GM19455 (cell line): ENCODE measurements at regions not wholly inside any gene's neighbourhood (a gene's known extent, or its start where the extent isn't known, plus 50 kb on each side); places are given as distances from the start of the nearest gene placed in this dataset.
"Not testable (repeated sequence)": the region's sequence is repeated elsewhere in the genome, so short reads cannot be mapped to it uniquely, and the experiment has no call there.

Source experiments
- ATAC-seq: cut with Tn5 transposase; IDR thresholded peaks from one replicate; pipeline ENCODE4 v1.9.1; 2021; ENCODE audit not compliant: unreplicated experiment

- no peak for ATAC-seq
Measured at GRCh38 chr12:126218697-126219096, 1153.5 kb downstream of the AACS start.

- ATAC-seq, result no peak
Measured at GRCh38 chr12:126219139-126219538, 1153.9 kb downstream of the AACS start.

- no peak for ATAC-seq
Measured at GRCh38 chr12:126219654-126220279, 1154.5 kb downstream of the AACS start.

- ATAC-seq, result no peak
Measured at GRCh38 chr12:126224032-126224431, 1158.8 kb downstream of the AACS start.

GRCh38 chr12:126228936-126229335 lies 1163.7 kb downstream of the AACS start:
- ATAC-seq, result no peak

- no peak for ATAC-seq
Measured at GRCh38 chr12:126232711-126233110, 1167.5 kb downstream of the AACS start.

GRCh38 chr12:126233625-126234024 lies 1168.4 kb downstream of the AACS start:
- no peak for ATAC-seq

GRCh38 chr12:126243814-126244440 lies 1178.7 kb downstream of the AACS start:
- no peak for ATAC-seq

GRCh38 chr12:126247936-126248335 lies 1182.7 kb downstream of the AACS start:
- ATAC-seq, result no peak

GRCh38 chr12:126248871-126249403 lies 1183.7 kb downstream of the AACS start:
- no peak for ATAC-seq

GRCh38 chr12:126258190-126258589 lies 1193.0 kb downstream of the AACS start:
- ATAC-seq, result no peak

GRCh38 chr12:126262829-126263228 lies 1197.6 kb downstream of the AACS start:
- ATAC-seq, result no peak

- no peak for ATAC-seq
Measured at GRCh38 chr12:126268222-126268621, 1203.0 kb downstream of the AACS start.

- ATAC-seq, result no peak
Measured at GRCh38 chr12:126271159-126271558, 1205.9 kb downstream of the AACS start.

GRCh38 chr12:126282691-126283090 lies 1217.5 kb downstream of the AACS start:
- no peak for ATAC-seq

- ATAC-seq, result no peak
Measured at GRCh38 chr12:126286203-126286602, 1221.0 kb downstream of the AACS start.

- ATAC-seq, result no peak
Measured at GRCh38 chr12:126290456-126290855, 1225.2 kb downstream of the AACS start.

GRCh38 chr12:126291987-126292386 lies 1226.8 kb downstream of the AACS start:
- ATAC-seq, result not testable (repeated sequence)

- ATAC-seq, result no peak
Measured at GRCh38 chr12:126295652-126296051, 1230.4 kb downstream of the AACS start.

GRCh38 chr12:126309278-126309677 lies 1244.0 kb downstream of the AACS start:
- ATAC-seq, result no peak

GRCh38 chr12:126312457-126312856 lies 1247.2 kb downstream of the AACS start:
- ATAC-seq, result no peak

- ATAC-seq, result no peak
Measured at GRCh38 chr12:126316411-126316810, 1251.2 kb downstream of the AACS start.
